ENCODE measurements at regions not wholly inside any gene's neighbourhood (a gene's known extent, or its start where the extent isn't known, plus 50 kb on each side); places are given as distances from the start of the nearest gene placed in this dataset.

GRCh38 chr5:136646915-136647314 lies 281.6 kb upstream of the TRPC7 start:
- Histone ChIP-seq H4K20me1 (ENCODE audit: control insufficient read depth, extremely low read depth, insufficient read depth, low read length) (no peaks in the 10 kb centered on the region), H3K4me2 (ENCODE audit: extremely low read depth, insufficient read depth, low read length) (no peak overlapping the region), H3K27ac (ENCODE audit: insufficient read depth, low read length) (no peak overlapping the region), H3K9me3 (ENCODE audit: control insufficient read depth, insufficient read depth, low read depth, low read length) (no peaks in the 10 kb centered on the region), H3K27me3 (ENCODE audit: control insufficient read depth, insufficient read depth, low read length) (no peaks in the 10 kb centered on the region), H3K79me2 (ENCODE audit: control insufficient read depth, insufficient read depth, low read length) (no peaks in the 10 kb centered on the region), H3K9ac (ENCODE audit: insufficient read depth, low read length) (no peak overlapping the region), H3K36me3 (ENCODE audit: control insufficient read depth, insufficient read depth, low read length) (no peaks in the 10 kb centered on the region), H2AFZ (ENCODE audit: low read length) (no peak overlapping the region), H3K4me1 (ENCODE audit: control insufficient read depth, extremely low read depth, insufficient read depth, low read length) (no peaks in the 10 kb centered on the region), H3K4me3 (replicated peaks in 1 of 4; ENCODE audit: control extremely low read depth in 1 of 4, insufficient read depth in 1 of 4, low read depth in 3 of 4, low read length in 4 of 4) (no peak overlapping the region)
- TF ChIP-seq CTCF (conservative IDR thresholded peaks at IDR 0.05 in 1 of 2, IDR thresholded peaks at IDR 0.05 in 1 of 2; ENCODE audit: low read depth in 1 of 2, low read length in 2 of 2) (no peak), EZH2 (IDR thresholded peaks at IDR 0.05; ENCODE audit: low read length, missing control alignments) (no peak)
- DNase-seq (ENCODE audit: low read depth in 2 of 2): no peak

- H3K4me1 ChIP-seq (ENCODE audit: control insufficient read depth, extremely low read depth, insufficient read depth, low read length): no peaks in the 10 kb centered on the region
- no peak overlapping the region for H2AFZ ChIP-seq (ENCODE audit: low read length)
- no peak overlapping the region for H3K4me2 ChIP-seq (ENCODE audit: extremely low read depth, insufficient read depth, low read length)
- no peaks in the 10 kb centered on the region for H3K9me3 ChIP-seq (ENCODE audit: control insufficient read depth, insufficient read depth, low read depth, low read length)
- no peak overlapping the region for H3K9ac ChIP-seq (ENCODE audit: insufficient read depth, low read length)
- no peaks in the 10 kb centered on the region for H3K79me2 ChIP-seq (ENCODE audit: control insufficient read depth, insufficient read depth, low read length)
- DNase-seq (ENCODE audit: low read depth in 2 of 2): no peak
- no peaks in the 10 kb centered on the region for H3K27me3 ChIP-seq (ENCODE audit: control insufficient read depth, insufficient read depth, low read length)
- H3K4me3 ChIP-seq (replicated peaks in 1 of 4; ENCODE audit: control extremely low read depth in 1 of 4, insufficient read depth in 1 of 4, low read depth in 3 of 4, low read length in 4 of 4): no peak overlapping the region
- TF ChIP-seq CTCF (conservative IDR thresholded peaks at IDR 0.05 in 1 of 2, IDR thresholded peaks at IDR 0.05 in 1 of 2; ENCODE audit: low read depth in 1 of 2, low read length in 2 of 2): no peak
- TF ChIP-seq EZH2 (IDR thresholded peaks at IDR 0.05; ENCODE audit: low read length, missing control alignments): no peak
- H3K27ac ChIP-seq (ENCODE audit: insufficient read depth, low read length): no peak overlapping the region
- H4K20me1 ChIP-seq (ENCODE audit: control insufficient read depth, extremely low read depth, insufficient read depth, low read length): no peaks in the 10 kb centered on the region
- H3K36me3 ChIP-seq (ENCODE audit: control insufficient read depth, insufficient read depth, low read length): no peaks in the 10 kb centered on the region
Observed at GRCh38 chr5:136642976-136643375, 277.6 kb upstream of the TRPC7 start.

GRCh38 chr5:136639616-136640015 lies 274.3 kb upstream of the TRPC7 start:
- TF ChIP-seq CTCF (conservative IDR thresholded peaks at IDR 0.05 in 1 of 2, IDR thresholded peaks at IDR 0.05 in 1 of 2; ENCODE audit: low read depth in 1 of 2, low read length in 2 of 2): no peak
- no peak for TF ChIP-seq EZH2 (IDR thresholded peaks at IDR 0.05; ENCODE audit: low read length, missing control alignments)
- no peak for DNase-seq (ENCODE audit: low read depth in 2 of 2)
- Histone ChIP-seq H3K9ac (ENCODE audit: insufficient read depth, low read length) (no peak overlapping the region), H3K4me3 (replicated peaks in 1 of 4; ENCODE audit: control extremely low read depth in 1 of 4, insufficient read depth in 1 of 4, low read depth in 3 of 4, low read length in 4 of 4) (no peak overlapping the region), H3K9me3 (ENCODE audit: control insufficient read depth, insufficient read depth, low read depth, low read length) (no peaks in the 10 kb centered on the region), H3K27me3 (ENCODE audit: control insufficient read depth, insufficient read depth, low read length) (no peaks in the 10 kb centered on the region), H3K79me2 (ENCODE audit: control insufficient read depth, insufficient read depth, low read length) (no peaks in the 10 kb centered on the region), H4K20me1 (ENCODE audit: control insufficient read depth, extremely low read depth, insufficient read depth, low read length) (no peaks in the 10 kb centered on the region), H3K27ac (ENCODE audit: insufficient read depth, low read length) (no peak overlapping the region), H3K4me1 (ENCODE audit: control insufficient read depth, extremely low read depth, insufficient read depth, low read length) (no peaks in the 10 kb centered on the region), H3K36me3 (ENCODE audit: control insufficient read depth, insufficient read depth, low read length) (no peaks in the 10 kb centered on the region), H2AFZ (ENCODE audit: low read length) (no peak overlapping the region), H3K4me2 (ENCODE audit: extremely low read depth, insufficient read depth, low read length) (no peak overlapping the region)
